ENCODE measurements at regions not wholly inside any gene's neighbourhood (a gene's known extent, or its start where the extent isn't known, plus 50 kb on each side); places are given as distances from the start of the nearest gene placed in this dataset.

DNA sequence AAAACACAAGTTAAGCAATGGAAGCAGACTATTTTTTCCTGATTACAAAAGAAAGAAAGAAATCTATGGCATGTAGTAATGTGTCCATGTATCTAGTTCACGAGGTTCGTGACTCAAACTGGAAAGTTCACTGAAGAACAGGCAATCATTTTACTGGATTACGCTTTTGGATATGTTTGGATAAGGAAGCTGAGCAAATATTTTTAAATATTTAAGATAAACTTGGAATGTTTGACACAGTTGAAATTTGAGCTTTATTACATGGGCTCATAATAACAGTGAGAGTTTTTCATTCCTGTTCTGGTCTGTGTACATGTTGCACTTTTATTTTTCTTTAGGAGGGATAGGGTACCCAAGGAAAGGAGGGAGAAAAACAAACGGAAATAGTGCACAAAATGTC lies 244.2 kb upstream of the GK2 start:
- TF ChIP-seq CTCF (IDR thresholded peaks at IDR 0.05; ENCODE audit: extremely low read depth, missing control alignments): no peak
- no peak for DNase-seq (ENCODE audit: low spot score)

DNA sequence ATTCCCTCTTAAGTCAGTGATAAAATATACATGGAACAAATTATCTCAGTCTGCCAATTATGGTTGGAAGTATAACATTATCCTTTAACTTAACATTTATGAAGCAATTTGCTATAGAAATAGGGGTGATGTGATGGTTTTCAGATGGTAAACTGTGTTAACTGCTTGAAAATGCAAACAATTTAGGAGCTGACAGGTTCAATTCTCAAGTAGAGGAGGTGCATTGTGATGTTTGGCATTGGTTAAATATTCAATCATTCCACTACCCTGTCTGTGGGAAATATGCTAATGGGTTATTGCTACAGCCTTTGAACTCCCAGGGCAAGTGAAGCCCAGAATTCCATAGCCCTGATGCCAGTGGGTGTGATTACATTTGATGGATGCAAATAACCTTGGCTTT lies 243.4 kb upstream of the GK2 start:
- DNase-seq (ENCODE audit: low spot score): no peak

DNA sequence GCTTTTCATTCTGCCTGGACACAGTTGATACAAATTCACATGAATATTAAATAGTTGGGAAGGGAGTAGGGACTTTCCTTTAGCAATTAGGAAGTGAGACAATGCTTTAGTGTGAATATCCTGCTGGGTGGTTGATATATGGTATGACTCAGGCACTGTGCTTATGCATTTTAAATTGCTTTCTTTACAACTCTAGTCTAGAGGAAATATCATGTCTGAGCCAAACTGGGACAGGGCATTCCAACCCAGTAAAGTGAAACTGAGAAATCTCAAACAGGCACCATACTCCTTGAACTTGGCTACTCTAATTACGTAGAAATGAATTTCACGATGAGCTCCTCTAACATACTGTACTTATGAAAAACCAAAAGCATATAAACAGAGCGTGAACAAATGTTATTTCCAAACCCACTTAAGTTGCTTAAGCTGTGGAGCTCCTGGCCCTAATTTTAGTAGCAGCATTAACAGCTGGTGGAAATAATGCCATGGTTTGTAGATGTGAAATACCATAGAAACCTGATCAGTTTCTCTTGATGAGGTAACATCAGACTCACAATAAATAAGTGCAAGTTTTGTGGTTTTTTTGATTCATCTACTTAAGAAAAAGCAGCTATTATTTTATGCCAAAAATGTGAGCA lies 242.9 kb upstream of the GK2 start:
- no peak for TF ChIP-seq CTCF (IDR thresholded peaks at IDR 0.05; ENCODE audit: extremely low read depth, missing control alignments)
- no peak for DNase-seq (ENCODE audit: low spot score)

More for the DNA sequence above, 243.4 kb upstream of the GK2 start:
- no peak for TF ChIP-seq CTCF (IDR thresholded peaks at IDR 0.05; ENCODE audit: extremely low read depth, missing control alignments)

DNA sequence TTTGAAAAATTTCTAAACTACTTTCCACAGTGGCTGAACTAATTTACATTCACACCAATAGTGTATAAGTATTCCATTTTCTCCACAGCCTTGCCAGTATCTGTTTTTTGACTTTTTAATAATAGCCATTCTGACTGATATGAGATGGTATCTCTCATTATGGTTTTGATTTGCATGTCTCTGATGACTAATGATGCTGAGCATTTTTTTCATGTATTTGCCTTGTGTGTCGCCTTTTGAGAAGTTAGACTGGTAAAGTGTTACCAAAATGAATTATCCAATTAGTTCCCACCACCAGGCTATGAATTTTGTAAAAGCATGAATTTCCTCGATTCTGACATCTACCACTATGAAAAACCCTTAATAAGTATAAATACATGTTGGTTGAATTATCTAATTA lies 242.2 kb upstream of the GK2 start:
- no peak for DNase-seq (ENCODE audit: low spot score)
- TF ChIP-seq CTCF (IDR thresholded peaks at IDR 0.05; ENCODE audit: extremely low read depth, missing control alignments): no peak

GRCh38 chr4:79645942-79646341 lies 237.9 kb upstream of the GK2 start:
- no peak for TF ChIP-seq CTCF (IDR thresholded peaks at IDR 0.05; ENCODE audit: extremely low read depth, missing control alignments)
- no peak for DNase-seq (ENCODE audit: low spot score)

DNA sequence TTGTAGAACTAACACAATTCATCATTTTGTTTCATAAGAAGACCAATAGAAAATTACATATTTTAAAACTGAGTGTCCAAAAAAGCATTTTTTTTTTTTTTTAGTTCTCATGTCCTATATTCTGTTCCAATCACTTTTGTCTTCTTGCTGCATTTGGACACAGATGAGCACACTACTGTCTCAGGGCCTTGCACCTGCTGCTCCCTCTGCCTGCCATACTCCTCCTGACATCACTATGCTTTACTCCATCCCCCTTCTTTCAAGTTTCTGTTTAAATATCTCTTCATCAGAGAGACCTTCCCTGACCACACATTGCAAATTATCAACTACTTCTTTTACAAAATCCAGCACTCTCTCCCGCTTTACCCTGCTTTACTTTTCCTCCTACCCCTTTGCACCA lies 230.7 kb upstream of the GK2 start:
- DNase-seq (ENCODE audit: low spot score): no peak
- no peak for TF ChIP-seq CTCF (IDR thresholded peaks at IDR 0.05; ENCODE audit: extremely low read depth, missing control alignments)

DNA sequence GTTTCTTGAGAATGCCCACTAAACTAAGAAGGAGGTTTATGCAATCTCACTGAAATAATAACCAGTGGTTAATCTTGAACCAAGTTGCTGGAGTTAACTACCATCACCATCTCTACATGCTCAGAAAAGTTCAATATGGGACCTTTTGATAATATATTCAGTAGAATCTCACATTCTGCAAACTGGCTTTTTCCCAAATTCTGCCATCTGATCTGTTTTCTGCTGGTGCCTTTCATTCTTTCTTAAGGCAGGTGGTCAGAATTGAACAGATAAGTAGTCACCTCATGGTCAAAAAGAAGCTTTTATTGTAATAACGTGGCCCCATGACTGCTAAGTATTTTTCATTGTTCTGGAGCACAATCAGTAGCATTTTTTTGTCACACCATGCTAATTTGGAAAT lies 229.0 kb upstream of the GK2 start:
- no peak for DNase-seq (ENCODE audit: low spot score)
- TF ChIP-seq CTCF (IDR thresholded peaks at IDR 0.05; ENCODE audit: extremely low read depth, missing control alignments): no peak
